ENCODE measurements at regions not wholly inside any gene's neighbourhood (a gene's known extent, or its start where the extent isn't known, plus 50 kb on each side); places are given as distances from the start of the nearest gene placed in this dataset.

DNA sequence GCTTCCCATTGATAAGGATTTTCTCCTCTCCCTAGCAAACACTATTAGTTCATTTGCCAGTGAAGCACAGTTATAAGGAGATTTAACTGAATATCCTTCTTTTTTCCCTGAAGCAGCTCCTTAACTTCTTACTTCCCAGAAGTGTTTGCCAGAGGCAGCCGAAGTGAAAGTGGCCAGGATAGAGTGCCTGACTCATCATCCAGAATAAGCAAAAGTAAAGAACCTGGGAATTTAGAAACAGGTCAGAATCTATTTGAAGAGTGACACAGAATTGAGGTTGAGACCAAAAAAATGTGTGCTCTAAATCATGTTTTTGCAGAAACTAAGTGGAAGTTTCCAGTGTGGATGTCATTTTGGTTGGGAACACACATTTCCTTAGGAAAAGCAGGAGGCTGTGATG, 249.6 kb upstream of the VWC2 start:
- H3K4me3 ChIP-seq (ENCODE audit: low read length), result no peak overlapping the region
- DNase-seq (ENCODE audit: low read depth), result no peak
- TF ChIP-seq CTCF (IDR thresholded peaks at IDR 0.05; ENCODE audit: insufficient read depth, low read depth, low read length, missing control alignments), result no peak

DNA sequence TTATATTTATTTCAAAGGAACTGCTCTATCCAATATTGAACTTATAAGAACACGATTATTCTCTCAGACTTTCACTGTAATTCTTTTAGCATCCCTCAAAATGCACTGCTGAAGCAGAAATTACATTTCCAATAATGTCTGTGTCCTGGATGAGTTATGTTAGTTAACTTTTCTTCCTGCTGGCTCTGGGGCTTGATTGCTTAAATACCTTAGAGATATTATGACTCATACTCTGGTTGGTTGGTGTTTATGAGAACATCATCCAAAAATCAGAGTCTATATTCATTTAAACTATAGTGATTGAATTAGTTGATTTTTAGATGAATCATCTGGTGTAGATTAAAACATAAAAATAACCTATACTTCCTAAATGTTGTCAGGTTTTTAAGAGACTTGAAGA, 246.3 kb upstream of the VWC2 start:
- no peak overlapping the region for H3K4me3 ChIP-seq (ENCODE audit: low read length)
- peak; percentile 3 for DNase-seq (ENCODE audit: low read depth)
- no peak for TF ChIP-seq CTCF (IDR thresholded peaks at IDR 0.05; ENCODE audit: insufficient read depth, low read depth, low read length, missing control alignments)

- no peak overlapping the region for H3K4me3 ChIP-seq (ENCODE audit: low read length)
- TF ChIP-seq CTCF (IDR thresholded peaks at IDR 0.05; ENCODE audit: insufficient read depth, low read depth, low read length, missing control alignments), result no peak
- DNase-seq (ENCODE audit: low read depth), result no peak
These were observed 243.0 kb upstream of the VWC2 start for GRCh38 chr7:49530481-49530880.

- H3K4me3 ChIP-seq (ENCODE audit: low read length), result no peak overlapping the region
- TF ChIP-seq CTCF (IDR thresholded peaks at IDR 0.05; ENCODE audit: insufficient read depth, low read depth, low read length, missing control alignments), result no peak
- no peak for DNase-seq (ENCODE audit: low read depth)
These were observed 209.6 kb upstream of the VWC2 start for GRCh38 chr7:49563693-49564378.

GRCh38 chr7:49564379-49564714, 209.1 kb upstream of the VWC2 start:
- no peak for DNase-seq (ENCODE audit: low read depth)
- no peak for TF ChIP-seq CTCF (IDR thresholded peaks at IDR 0.05; ENCODE audit: insufficient read depth, low read depth, low read length, missing control alignments)
- H3K4me3 ChIP-seq (ENCODE audit: low read length), result no peak overlapping the region

DNA sequence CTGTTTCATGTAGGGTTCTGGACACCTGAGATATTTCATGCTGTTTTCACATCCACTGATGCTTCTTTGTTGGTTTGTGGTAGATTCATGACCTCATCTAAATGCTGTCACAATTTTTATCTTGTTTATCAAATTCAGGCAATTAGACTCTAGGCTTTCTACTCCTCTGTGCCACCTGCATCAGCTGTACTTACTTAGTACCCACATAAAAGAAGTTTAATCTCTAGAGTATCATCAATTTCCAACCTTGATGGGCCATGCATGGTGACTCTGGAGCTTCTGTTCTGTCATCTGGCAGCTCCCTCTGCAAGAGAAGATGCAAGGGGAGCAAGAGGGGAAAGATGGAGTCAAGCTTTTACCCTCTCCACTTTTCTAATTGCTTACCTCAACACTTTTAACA, 195.9 kb upstream of the VWC2 start:
- no peak for DNase-seq (ENCODE audit: low read depth)
- TF ChIP-seq CTCF (IDR thresholded peaks at IDR 0.05; ENCODE audit: insufficient read depth, low read depth, low read length, missing control alignments), result no peak
- no peak overlapping the region for H3K4me3 ChIP-seq (ENCODE audit: low read length)

DNA sequence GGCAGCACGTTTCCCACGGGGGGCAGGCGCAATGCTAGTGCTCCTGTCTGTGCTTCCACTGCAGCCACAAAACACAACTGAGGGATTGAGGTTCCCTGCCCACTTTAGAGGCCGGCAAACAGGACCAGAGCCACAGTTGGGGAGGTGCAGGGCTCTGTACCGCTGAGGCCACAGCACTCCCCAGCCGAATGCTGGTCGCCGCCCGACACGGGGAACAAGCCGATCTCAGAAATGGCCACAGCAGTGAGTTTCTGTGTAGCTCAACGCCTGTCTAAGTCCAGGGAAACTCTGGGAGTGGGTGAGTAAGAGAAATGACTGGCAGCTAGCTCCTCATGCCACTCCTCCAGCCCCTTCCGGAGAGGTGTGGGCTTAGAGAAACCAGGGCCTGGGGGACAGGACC, 194.0 kb upstream of the VWC2 start:
- no peak overlapping the region for H3K4me3 ChIP-seq (ENCODE audit: low read length)
- no peak for TF ChIP-seq CTCF (IDR thresholded peaks at IDR 0.05; ENCODE audit: insufficient read depth, low read depth, low read length, missing control alignments)
- no peak for DNase-seq (ENCODE audit: low read depth)

Data from epithelial cell of esophagus (primary cell).